ENCODE measurements at regions not wholly inside any gene's neighbourhood (a gene's known extent, or its start where the extent isn't known, plus 50 kb on each side); places are given as distances from the start of the nearest gene placed in this dataset.

- TF ChIP-seq, protein P1, sequence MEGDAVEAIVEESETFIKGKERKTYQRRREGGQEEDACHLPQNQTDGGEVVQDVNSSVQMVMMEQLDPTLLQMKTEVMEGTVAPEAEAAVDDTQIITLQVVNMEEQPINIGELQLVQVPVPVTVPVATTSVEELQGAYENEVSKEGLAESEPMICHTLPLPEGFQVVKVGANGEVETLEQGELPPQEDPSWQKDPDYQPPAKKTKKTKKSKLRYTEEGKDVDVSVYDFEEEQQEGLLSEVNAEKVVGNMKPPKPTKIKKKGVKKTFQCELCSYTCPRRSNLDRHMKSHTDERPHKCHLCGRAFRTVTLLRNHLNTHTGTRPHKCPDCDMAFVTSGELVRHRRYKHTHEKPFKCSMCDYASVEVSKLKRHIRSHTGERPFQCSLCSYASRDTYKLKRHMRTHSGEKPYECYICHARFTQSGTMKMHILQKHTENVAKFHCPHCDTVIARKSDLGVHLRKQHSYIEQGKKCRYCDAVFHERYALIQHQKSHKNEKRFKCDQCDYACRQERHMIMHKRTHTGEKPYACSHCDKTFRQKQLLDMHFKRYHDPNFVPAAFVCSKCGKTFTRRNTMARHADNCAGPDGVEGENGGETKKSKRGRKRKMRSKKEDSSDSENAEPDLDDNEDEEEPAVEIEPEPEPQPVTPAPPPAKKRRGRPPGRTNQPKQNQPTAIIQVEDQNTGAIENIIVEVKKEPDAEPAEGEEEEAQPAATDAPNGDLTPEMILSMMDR (IDR thresholded peaks at IDR 0.05; ENCODE audit: low read depth, low read length, poor library complexity, severe bottlenecking), result no peak
- TF ChIP-seq EZH2phosphoT487 (IDR thresholded peaks at IDR 0.05; ENCODE audit: borderline replicate concordance, low read length), result no peak
Measured at GRCh38 chr5:6235726-6236125, 142.6 kb downstream of the MED10 start.

Data from DOHH2 (cell line).